Activated CD4-positive, alpha-beta T cell treated with anti-CD3 and anti-CD28 coated beads for 24 hours (primary cell): ENCODE measurements at regions not wholly inside any gene's neighbourhood (a gene's known extent, or its start where the extent isn't known, plus 50 kb on each side); places are given as distances from the start of the nearest gene placed in this dataset.

ENCODE experiments used
- DNase-seq, 2 donors: peaks; one replicate each; pipeline ENCODE4 v3.0.0-alpha.2; 2020; ENCODE audit warnings: low read depth in 2 of 2

DNA sequence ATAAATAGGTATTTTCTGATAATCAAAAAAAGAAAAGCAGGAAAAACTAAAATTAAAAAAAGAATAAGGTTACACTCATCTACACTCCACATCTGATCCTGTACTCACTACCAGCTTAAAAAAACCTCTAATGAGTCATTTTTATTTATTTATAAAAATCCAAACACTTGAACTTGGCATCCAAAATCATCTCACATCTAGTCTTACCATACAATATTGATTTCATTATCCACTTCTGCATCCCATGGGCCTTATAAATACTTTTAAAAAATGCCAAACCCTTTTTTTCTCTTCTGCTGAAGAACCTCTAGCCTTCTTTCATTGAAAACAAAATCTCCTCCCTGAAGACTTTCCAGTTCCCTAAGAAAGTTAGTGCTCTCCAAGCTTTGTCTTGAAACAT, 109.7 kb downstream of the TMTC3 start:
- no peak for DNase-seq

DNA sequence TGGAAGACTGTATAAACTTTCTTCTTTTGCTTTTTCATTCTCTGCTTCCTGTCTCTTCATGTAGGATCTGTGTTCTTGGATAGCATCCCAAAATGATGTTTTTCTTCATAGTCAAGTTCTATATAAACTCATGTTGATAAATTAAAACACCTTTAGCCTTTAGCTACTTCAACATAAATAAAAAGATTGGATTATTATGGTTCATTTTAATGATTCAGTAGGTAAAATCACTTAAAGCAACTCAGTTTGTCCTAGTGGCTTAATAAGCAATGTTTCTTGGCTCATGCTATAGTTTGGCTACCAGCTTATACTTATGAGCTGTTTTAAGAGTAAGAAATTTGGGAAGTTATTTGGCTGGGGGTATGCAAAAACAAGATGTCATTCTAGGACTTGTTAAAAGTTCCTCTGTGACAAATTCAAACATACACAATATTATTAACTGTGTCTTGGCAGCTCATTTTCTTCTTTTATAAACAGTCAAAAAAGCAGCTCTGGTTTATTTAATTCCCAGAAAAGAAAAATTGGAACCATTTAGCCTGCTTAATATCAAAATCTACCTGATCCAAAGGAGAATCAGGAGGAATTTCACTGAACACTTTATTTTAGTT, 111.4 kb downstream of the TMTC3 start:
- DNase-seq, result no peak

DNA sequence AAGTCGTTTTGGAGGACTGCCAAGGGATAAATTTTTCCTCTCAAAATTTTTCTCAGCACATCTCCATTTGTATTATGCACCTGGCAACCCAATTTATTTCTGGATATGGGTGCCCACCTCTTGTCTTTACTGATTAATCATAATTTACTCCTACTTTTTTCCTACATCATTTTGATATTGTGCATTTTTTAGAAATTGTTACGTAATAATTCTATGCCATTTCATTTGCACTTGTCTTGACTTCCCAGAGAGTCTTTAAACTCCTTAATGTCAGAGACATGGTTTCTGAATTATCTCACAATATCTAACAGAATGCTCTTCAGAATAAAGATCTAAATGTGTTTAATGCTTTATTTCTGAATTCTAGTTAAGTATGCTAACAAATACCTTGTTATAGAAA, 113.1 kb downstream of the TMTC3 start:
- DNase-seq, result no peak

DNA sequence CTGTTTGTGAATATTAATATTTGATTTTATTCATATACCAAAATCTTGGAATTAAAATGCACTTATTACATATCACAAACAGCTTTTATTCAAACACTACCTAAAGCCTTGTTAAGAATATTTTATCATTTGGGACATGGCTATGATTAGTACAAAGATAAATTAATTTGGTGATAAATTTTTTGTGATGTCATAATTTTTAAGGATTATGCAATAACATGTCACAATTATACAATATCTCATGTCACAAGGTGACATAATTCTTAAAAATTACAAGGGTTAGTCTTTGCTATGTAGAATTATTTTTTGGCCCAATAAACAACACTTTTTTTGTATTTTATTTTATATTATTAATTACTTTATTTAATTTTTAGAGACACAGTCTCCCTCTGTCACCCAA, 113.7 kb downstream of the TMTC3 start:
- no peak for DNase-seq

DNA sequence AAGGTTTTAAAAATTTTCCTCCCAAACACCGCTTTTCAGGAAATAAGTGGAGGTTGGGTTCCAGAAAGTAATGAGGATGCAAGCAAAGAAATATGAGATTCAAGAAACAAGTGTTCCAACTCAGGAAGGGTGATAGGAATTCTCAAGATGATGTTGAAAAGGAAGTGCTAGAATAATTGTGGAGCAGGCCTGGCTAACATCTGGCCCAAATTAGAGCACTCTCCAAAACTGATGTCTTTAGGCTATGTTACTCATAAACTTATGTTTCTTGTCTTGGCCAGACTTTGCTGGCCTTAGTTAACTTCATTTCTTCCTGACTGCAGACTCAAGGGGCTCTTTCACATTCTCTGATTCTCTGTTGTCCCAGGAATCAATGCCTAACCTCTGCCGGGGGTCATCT, 116.3 kb downstream of the TMTC3 start:
- DNase-seq, result no peak

DNA sequence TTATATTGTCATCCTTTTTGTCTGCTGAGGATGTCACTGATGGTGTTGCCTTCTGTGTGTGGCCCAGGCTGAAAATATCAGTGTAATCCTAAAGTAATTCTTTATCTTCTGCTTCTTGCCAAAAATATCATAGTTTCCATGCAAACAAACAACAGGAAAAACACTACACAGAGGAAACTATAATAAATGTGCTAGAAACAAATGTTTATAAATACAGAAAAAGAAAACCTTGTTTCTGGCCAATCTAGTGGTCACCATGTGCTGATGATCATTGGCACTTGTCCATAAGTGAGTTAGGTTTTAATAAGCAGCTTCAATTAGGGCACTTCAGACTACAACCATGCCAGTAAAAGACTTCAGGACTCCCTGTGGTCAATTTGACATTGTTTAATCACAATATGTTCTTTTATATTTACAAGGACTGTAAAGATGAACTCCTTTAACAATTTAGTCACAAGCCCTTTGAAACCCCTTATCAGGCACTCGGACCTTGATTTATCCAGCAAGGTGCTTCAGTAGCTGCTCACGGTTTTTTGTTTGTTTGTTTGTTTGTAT, 124.8 kb downstream of the TMTC3 start:
- no peak for DNase-seq

DNA sequence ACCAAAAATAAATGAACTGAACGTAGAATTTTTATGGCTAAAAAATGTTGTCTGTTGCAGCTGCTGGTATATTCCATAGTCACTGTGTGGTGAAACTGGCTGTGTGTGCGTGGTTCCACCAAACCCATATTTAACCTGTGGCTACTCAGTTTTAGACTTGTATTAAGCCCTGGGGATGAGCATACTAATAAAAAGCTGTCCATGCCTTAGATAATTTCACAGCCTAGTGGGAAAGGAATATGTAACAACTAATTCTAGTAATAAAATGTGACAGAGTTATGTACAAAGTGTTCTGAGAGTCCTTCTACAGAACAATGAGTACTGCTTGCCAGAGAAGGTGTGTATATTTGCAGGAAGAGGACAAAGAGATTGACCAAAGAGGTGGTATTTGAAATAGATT, 125.5 kb downstream of the TMTC3 start:
- no peak for DNase-seq

DNA sequence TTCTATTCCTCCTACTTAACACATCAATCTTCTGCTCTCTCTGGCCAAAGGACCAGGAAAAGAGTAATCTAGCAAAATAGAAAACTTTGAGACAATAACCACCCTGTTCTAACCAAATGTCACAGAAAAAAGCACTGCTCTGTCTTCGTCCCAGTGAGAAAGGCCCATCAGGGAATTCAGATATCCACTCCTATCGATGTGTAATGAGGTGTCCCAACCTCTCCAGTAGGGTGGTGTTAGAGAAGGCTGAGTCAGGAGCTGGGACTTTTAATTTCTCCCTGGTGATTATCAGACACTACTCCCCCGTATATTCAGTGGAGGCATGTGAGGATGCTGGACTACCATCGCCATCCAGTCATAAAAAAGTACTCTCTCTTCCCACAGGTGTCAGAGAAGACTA, 130.3 kb downstream of the TMTC3 start:
- DNase-seq, result no peak

DNA sequence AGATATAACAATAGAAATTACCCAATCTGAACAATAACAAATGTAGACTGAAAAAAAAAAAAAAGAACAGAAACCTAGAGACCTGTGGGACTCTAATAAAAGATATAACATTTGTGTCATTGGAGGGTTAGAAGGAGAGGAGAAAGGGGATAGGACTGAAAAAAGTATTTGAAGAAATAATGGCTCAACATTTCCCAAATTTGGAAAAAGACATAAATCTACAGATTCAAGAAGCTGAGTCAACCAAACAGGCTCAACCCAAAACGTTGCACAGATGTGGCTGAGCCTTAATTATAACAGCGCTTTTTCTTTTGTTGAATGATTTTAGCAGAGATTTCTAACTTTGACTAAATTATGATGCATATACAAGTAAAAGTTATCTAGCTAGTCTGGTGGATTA, 131.3 kb downstream of the TMTC3 start:
- no peak for DNase-seq

DNA sequence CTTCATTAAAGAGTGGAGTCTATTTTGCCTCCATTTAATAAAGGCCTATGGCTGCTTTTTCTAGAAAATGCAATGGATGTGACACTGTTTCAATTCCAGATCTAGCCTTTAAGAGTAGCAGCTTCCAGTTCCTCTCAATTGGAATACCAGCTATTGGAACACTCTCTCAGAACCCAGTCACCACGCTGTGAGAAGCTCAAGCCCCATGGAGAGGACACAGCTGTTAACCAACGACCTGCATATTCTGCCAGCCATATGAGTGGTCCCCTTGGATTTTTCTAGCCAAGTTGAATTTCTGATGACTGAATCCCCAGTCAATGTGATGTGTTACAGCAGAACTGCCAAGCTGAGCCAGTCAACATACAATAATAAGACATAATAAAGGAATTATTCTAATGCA, 131.8 kb downstream of the TMTC3 start:
- no peak for DNase-seq

DNA sequence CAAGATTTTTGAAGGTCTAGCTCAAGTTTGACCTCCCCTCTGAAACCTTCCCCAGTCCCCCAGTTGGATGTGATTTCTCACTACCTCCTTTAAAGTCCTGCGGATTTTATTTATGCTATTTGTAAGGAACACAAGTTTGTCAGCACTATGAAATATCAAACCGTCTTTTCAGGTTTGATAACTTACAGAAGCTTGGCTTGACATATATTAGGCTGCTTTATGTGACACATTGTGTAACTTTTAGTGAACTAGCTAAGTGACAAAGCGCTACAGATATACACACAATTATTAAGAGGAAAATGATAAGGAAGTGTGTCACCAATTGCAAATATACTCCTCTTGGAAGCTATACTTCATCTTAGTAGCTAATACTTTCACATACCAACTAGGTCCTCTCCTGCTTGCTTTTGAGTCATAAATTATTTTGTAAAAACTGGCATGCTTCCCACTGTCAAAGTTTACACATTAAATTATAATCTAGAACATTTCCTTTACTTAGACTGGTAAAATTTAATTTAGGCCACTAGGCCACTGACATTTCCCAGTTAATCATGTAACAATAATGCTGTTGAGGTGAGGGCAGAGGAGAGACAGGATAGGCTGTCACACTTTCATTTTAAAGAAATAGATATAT, 149.5 kb downstream of the TMTC3 start:
- DNase-seq, result no peak

DNA sequence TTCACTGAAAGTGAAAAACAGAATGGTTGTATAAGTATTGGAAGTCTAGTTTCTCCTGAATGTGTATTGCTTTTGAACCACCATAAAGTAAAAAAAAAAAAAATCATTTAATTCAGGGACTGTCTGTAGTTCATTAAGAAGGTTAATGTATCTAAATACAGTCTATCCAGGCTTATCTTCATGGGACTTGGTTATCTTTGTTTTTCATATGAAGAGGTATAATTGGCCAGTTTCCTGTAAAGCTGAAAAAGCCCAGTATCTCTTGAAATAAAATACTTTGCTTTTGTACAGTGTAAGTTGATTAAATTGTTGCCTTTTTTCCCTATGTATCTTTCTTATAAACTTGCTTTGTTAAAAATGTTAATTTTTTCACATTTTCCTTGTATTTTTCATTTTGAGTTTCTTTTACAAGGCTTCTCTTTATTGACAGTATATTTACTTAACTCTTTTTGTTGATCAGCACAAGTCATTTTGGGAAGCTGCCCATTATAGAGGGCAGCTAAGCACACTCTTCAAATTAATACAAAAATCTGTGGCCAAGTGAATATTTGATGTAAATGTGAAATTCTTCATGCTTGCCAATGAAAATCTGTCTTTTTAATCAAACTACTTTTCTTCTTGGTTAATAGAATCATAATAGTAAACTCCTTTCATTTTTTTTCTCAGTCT, 156.0 kb downstream of the TMTC3 start:
- DNase-seq, result no peak

DNA sequence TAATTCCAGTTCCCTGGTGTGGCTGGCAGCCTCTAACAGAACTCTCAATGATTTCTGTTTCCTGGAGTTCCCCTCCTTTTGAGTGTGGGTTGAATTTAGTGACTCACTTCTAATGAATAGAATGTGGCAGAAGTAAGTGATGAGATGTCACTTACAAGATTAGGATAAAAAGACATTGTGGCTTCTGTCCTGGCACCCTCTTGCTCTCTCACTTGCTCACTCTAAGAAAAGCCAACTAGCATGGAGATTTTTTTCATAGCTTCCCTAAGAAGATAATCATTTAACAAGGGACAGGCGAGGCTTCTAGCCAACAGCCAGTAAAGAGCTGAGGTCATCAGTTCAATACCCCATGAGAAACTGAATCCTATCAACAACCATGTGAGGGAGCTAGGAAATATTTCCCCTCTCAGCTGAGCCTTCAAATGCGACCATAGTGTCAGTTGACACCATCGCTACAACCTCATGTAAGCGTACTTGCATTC, 156.7 kb downstream of the TMTC3 start:
- no peak for DNase-seq

DNA sequence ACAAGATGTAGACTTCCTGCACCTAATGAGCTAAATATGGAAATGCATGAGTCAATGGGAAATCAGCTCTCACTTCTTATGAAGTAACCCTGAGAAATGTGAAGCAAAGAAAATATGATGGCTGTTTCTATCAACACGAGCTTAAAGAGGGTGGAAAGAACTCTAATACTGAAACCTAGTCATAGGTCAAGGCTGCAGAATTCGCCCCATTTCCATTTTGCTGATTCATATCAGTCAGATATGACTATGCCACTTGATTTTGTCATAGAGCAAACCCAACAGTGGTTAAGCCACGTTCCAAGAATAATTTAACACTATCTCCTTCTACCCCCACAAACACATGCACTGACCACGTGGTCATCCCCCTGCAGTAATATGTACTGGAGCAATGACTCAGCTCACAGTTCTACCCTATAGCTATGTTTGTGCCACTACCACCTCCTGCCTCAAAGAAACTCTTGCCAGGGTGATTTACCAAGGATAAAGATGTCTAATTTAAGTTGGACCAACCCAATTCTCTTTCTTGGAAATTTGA, 157.5 kb downstream of the TMTC3 start:
- DNase-seq, result peak; percentile 7 to 14

DNA sequence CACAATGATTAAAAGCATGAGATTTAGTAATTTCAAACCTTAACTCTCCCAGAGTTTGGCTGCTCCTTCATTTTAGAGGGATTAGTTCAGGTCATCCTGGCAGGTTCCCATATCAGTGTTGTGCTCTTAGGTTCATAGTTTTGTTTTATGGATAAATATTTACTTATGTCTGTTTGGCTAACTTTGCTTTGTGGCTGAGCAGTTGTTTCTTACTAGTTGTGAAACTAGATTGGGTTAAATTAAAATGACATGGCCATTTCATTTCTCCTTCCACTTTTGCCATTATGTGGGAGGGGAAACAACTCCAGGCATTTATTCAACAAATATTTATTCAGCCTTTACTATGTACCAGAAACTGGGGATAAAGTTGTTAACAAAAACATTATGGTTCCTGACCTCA, 158.8 kb downstream of the TMTC3 start:
- DNase-seq, result no peak

DNA sequence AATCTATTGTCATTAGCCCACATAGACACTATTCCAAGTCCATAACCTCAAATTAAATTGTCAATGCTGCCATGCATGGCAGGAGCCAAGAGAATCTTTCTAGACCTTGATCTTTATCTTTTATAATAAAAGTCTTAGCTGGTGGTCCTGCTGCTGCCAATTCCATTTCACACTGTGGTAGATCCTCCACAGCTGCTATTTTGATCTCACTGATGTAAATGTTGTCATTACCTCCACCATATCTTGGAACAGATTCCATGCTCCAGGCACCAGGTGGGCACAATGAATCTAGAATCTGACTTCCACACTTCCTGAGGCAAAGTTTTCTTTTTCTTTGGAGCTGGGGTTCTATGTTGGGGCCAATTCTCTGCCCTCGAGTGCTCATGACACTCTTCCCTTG, 161.2 kb downstream of the TMTC3 start:
- no peak for DNase-seq

DNA sequence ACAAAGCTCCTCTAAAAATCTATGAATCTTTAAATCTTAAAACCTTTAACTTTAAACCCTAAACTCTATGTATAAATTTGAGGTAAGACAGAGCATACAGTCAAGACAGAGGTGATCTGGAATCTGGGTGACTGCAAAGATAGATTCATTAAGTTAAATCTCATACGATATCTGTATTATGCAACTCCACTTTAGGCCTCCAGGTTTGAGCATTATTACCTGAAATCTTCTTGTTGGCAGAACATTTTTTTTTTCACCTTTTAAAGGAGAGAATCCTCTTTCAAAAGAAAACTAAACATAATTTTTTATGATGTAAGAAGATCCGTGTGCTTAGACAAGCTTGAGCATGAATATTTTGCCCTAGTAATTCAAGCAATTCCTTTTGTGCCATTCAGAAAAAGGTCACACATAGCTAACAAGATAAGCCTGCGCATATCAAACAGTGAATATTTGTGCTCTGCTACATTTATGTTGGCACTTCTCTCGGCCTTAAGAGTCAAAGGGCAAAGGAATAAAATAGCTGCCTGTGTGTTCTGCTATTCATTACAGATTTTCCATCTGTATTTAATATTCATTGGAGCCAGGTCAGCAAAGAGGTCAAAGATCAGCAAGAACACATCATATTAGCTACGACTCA, 163.3 kb downstream of the TMTC3 start:
- DNase-seq, result no peak

DNA sequence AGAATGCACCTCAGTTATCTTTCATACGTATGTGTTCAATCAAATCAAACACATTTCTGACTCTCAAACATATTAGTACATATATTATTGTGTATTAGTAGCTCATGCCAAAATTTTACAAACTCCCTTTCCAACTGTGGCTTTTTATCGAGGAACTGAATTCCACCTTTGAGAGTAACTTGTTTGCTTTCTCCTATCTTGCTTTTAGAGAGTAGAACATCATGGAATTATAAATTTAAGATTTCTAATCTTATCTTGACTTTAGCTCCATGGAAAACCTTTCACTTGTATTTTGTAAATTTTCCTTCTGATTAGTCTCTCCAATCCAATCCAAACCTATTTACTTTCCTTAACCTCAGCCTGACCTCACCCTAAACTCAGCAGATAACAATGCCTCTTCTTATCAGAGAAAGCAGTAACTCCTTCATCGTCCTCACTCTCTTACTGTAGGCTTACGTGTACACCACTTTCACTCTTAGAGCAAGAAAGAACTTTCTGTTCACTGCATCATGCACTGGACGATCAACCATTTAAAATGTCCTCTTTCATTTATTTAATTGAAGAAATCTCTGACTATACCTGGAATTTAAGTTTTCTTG, 164.5 kb downstream of the TMTC3 start:
- no peak for DNase-seq

DNA sequence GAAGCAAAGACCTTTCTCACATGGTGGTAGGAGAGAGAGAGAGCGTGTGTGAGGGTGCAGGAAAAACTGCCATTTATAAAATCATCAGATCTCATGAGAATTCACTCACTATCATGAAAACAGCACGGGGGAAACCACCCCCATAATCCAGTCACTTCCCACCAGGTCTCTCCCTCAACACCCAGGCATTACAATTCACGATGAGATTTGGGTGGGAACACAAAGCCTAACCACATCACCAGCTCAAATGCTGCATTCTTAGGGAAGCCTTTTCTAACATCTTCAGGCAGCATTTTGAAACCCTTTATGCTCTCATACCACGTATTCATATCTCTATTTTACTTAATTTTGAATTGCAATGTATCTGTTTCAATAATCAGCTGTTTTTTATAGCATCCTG, 165.9 kb downstream of the TMTC3 start:
- no peak for DNase-seq

DNA sequence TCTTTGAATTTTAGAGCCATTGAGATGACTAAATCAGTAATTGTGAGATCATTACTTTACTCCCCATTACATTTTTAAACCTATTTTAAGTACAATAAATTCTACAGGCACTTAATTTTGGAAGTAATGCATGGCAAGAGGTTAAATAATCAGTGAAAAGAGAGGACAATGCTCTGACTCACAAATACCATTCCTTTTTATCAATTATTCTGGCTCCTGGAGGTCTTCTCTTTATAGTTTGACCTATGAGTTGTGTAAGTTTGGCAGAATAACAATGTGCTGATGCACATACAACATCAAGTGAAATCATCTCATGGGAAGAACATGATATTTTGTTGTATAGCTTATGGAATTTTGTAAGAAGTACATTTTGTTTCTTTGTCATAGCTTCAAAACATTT, 166.7 kb downstream of the TMTC3 start:
- no peak for DNase-seq

DNA sequence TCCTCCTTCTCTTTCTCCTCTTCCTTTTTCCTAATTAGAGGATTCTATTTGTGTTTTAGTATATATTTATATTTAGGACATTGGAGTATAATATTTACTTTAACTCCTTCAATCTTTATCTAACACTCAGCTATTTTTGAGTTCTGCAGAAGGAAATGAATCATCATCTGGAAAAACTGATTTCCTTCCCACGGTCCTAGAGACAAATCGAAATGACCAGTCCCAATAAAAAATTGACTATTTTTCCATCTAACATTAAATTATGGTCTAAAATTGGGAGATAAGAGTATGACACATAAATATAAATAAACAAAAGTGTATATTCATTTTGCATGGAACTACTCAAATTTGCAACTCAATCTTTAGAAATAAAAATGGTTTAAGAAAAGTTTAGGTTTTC, 167.4 kb downstream of the TMTC3 start:
- DNase-seq, result no peak

DNA sequence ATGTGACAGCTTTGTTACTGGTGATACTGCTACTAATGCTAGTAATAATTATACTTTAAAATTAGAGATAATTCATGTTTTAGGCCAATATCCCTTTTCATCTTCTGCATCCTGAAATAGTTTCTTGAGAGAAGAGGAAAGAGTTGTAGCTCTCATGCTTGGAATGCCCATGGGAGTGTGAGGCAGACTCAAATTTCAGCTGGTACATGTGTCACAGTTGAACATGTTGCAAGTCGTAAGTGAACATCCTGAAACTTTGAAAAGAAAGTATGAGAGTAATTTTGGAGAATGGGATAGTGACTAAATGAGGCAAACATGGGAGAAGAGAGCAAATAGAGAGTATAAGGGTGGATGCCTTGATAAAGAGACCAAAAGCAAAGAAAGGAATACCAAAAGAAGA, 168.0 kb downstream of the TMTC3 start:
- DNase-seq, result no peak
